ENCODE measurements at regions not wholly inside any gene's neighbourhood (a gene's known extent, or its start where the extent isn't known, plus 50 kb on each side); places are given as distances from the start of the nearest gene placed in this dataset.

GRCh38 chrX:69303231-69303630, 138.0 kb upstream of the PJA1 start:
- H3K27ac ChIP-seq = no peak overlapping the region
- peaks cover 0 to 48% (median 0%) of the 10 kb centered on the region in 3 donors for H3K27me3 ChIP-seq (ENCODE audit: insufficient read depth in 3 of 3, low read length in 2 of 3)
- H3K4me3 ChIP-seq = no peak overlapping the region
- no peak for ATAC-seq
- H3K9me3 ChIP-seq = no peaks in the 10 kb centered on the region
- 92 to 100% (median 100%) methylated on average over 1 of the region's 1 CpG for WGBS, 3 donors
- intact Hi-C loops (cut with DNase I) = no loop called here
- no peak for TF ChIP-seq CTCF (IDR thresholded peaks at IDR 0.05)
- DNase-seq = no peak
- no peaks in the 10 kb centered on the region for H3K4me1 ChIP-seq
- H3K36me3 ChIP-seq (ENCODE audit: insufficient read depth in 1 of 2, low read depth in 1 of 2) = no peaks in the 10 kb centered on the region

GRCh38 chrX:69299951-69300714, 134.9 kb upstream of the PJA1 start:
- Histone ChIP-seq H3K4me1 (no peaks in the 10 kb centered on the region), H3K27me3 (ENCODE audit: insufficient read depth in 3 of 3, low read length in 2 of 3) (peaks cover 0 to 34% (median 0%) of the 10 kb centered on the region in 3 donors), H3K27ac (no peak overlapping the region), H3K4me3 (no peak overlapping the region), H3K9me3 (no peaks in the 10 kb centered on the region), H3K36me3 (ENCODE audit: insufficient read depth in 1 of 2, low read depth in 1 of 2) (no peaks in the 10 kb centered on the region)
- WGBS, 3 donors = 74 to 77% (median 74%) methylated on average over 3 to 4 of the region's 4 CpGs
- ATAC-seq (no peak), DNase-seq (no peak)
- no peak for TF ChIP-seq CTCF (IDR thresholded peaks at IDR 0.05)
- intact Hi-C loops (cut with DNase I) = no loop called here

GRCh38 chrX:69299285-69299684, 134.0 kb upstream of the PJA1 start:
- intact Hi-C loops (cut with DNase I) = no loop called here
- ATAC-seq = no peak
- 76 to 89% (median 86%) methylated on average over 6 of the region's 6 CpGs for WGBS, 3 donors
- no peaks in the 10 kb centered on the region for H3K4me1 ChIP-seq
- H3K36me3 ChIP-seq (ENCODE audit: insufficient read depth in 1 of 2, low read depth in 1 of 2) = no peaks in the 10 kb centered on the region
- no peak for TF ChIP-seq CTCF (IDR thresholded peaks at IDR 0.05)
- H3K27me3 ChIP-seq (ENCODE audit: insufficient read depth in 3 of 3, low read length in 2 of 3) = peaks cover 0 to 25% (median 0%) of the 10 kb centered on the region in 3 donors
- H3K9me3 ChIP-seq = no peaks in the 10 kb centered on the region
- no peak overlapping the region for H3K27ac ChIP-seq
- no peak for DNase-seq
- H3K4me3 ChIP-seq = no peak overlapping the region

GRCh38 chrX:69298466-69299140, 133.3 kb upstream of the PJA1 start:
- no peak overlapping the region for H3K27ac ChIP-seq
- no peak for TF ChIP-seq CTCF (IDR thresholded peaks at IDR 0.05)
- intact Hi-C loops (cut with DNase I) = no loop called here
- peaks cover 0 to 18% (median 0%) of the 10 kb centered on the region in 3 donors for H3K27me3 ChIP-seq (ENCODE audit: insufficient read depth in 3 of 3, low read length in 2 of 3)
- 64 to 77% (median 65%) methylated on average over 4 to 5 of the region's 5 CpGs for WGBS, 3 donors
- no peaks in the 10 kb centered on the region for H3K4me1 ChIP-seq
- no peak for ATAC-seq
- H3K9me3 ChIP-seq = no peaks in the 10 kb centered on the region
- DNase-seq = no peak
- H3K4me3 ChIP-seq = no peak overlapping the region
- no peaks in the 10 kb centered on the region for H3K36me3 ChIP-seq (ENCODE audit: insufficient read depth in 1 of 2, low read depth in 1 of 2)
